MCF 10A (cell line): ENCODE measurements at regions not wholly inside any gene's neighbourhood (a gene's known extent, or its start where the extent isn't known, plus 50 kb on each side); places are given as distances from the start of the nearest gene placed in this dataset.

Source experiments
- BruUV-seq: library from RNA; stranded (reverse); fragments of 400-500 nt; replicated peaks from 2 replicates; lab custom pipeline; 2021; lab: Mats Ljungman, UMichigan
- CTCF ChIA-PET: fragments of 300-600 bp; sonication (Branson Sonifier 250); formaldehyde crosslinking; extraction: SDS; loops from one replicate; lab custom pipeline; 2021; ENCODE audit warnings: antibody characterized with exemption, inconsistent platforms; lab: Yijun Ruan, JAX
- POLR2A ChIA-PET: fragments of 300-600, 350-650 bp; sonication (Branson Sonifier 250); formaldehyde crosslinking; extraction: SDS; loops from one replicate; lab custom pipeline; 2020; ENCODE audit warnings: antibody characterized with exemption, inconsistent platforms; lab: Yijun Ruan, JAX
- DNase-seq: peaks from one replicate; pipeline ENCODE4 v3.0.0-alpha.2; 2018; ENCODE audit not compliant: unreplicated experiment
- H3K27ac Mint-ChIP-seq: one replicate; pipeline ENCODE4 v1.8.0; 2022; ENCODE audit warnings: mild to moderate bottlenecking, low read depth, mixed read lengths; ENCODE audit not compliant: unreplicated experiment
- H3K27me3 Mint-ChIP-seq: one replicate; pipeline ENCODE4 v1.8.0; 2022; ENCODE audit warnings: mixed read lengths; ENCODE audit not compliant: insufficient read depth, unreplicated experiment
- H3K36me3 Mint-ChIP-seq: one replicate; pipeline ENCODE4 v1.8.0; 2022; ENCODE audit warnings: mild to moderate bottlenecking, moderate library complexity, mixed read lengths; ENCODE audit not compliant: insufficient read depth, unreplicated experiment
- H3K4me1 Mint-ChIP-seq: one replicate; pipeline ENCODE4 v1.8.0; 2022; ENCODE audit warnings: mixed read lengths; ENCODE audit not compliant: insufficient read depth, unreplicated experiment
- H3K4me3 Mint-ChIP-seq: one replicate; pipeline ENCODE4 v1.8.0; 2022; ENCODE audit warnings: mild to moderate bottlenecking, moderate library complexity, mixed read lengths; ENCODE audit not compliant: unreplicated experiment
- H3K9me3 Mint-ChIP-seq: one replicate; pipeline ENCODE4 v1.8.0; 2022; ENCODE audit warnings: mixed read lengths; ENCODE audit not compliant: unreplicated experiment
- CTCF ChIP-seq: fragments of 200-600 bp; IDR thresholded peaks from one replicate; pipeline ENCODE4 v1.8.0; 2022; ENCODE audit warnings: antibody characterized with exemption, mild to moderate bottlenecking; ENCODE audit not compliant: unreplicated experiment
- intact Hi-C: fragments of 100-400 bp; cut with micrococcal nuclease; formaldehyde crosslinking; loops from 2 replicates; pipeline ENCODE4 v1.14.1; 2022

DNA sequence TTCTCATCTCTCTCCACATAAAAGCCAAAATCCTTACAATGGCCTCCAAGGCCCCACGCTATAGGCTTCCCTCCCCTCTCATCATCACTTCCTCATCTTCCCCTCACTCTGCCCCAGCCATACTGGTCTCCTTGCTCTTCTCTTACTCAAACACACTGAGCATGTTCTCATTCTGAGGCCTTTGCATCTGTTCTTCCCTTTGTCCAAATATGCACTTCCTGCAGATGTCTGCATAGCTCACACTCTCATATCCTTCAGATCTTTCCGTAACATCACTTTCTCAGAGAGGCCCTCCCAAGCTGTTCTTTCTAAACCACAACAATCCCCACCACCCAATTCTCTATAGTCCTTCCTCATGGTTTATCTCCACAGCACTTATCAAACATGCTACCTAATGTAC is 284.1 kb downstream of the HHIPL2 start:
- ChIA-PET CTCF (interaction anchor here (0.5 to 2.4 kb wide), 6 partner anchors 10 to 75 kb away, joined by 3 to 8 read pairs (median 4); no protein-coding TSS in a partner anchor), POLR2A (interaction anchor here (1.0 kb wide), 1 partner anchor 12 kb away, joined by 3 read pairs; no protein-coding TSS in a partner anchor)
- intact Hi-C loops, result no loop called here
- DNase-seq, result no peak
- no peak overlapping the region for H3K4me3 Mint-ChIP-seq
- H3K4me1 Mint-ChIP-seq, result no peaks in the 10 kb centered on the region
- BruUV-seq, result no TSS peak
- no peaks in the 10 kb centered on the region for H3K36me3 Mint-ChIP-seq
- no peak for TF ChIP-seq CTCF
- H3K27me3 Mint-ChIP-seq, result no peaks in the 10 kb centered on the region
- H3K9me3 Mint-ChIP-seq, result no peaks in the 10 kb centered on the region
- H3K27ac Mint-ChIP-seq, result no peak overlapping the region

DNA sequence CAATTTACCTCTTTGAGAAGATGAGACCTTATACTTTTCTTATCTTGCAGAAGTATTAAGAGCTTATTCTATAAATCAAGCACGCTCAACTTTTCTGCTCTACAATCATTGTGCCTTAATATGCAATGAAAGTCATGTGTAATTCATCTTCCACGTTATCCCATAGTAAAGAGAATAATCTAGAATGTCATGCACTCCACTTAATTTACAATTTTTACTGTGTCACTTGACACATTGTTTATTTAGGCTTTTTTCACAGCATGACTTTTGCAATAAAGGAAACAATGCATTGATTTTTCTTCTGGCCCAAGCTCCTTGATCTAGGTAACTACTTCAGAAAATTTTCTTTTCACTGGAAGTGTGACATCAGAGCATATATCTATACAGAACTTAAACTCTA is 290.9 kb downstream of the HHIPL2 start:
- ChIA-PET POLR2A (interaction anchor here (0.7 to 1.2 kb wide), 4 partner anchors 16 to 531 kb away, joined by 3 to 6 read pairs (median 4); no protein-coding TSS in a partner anchor), CTCF (interaction anchor here (0.6 to 1.2 kb wide), 2 partner anchors 9 to 925 kb away, joined by 4 to 6 read pairs; no protein-coding TSS in a partner anchor)
- no peak for TF ChIP-seq CTCF
- no peak for DNase-seq
- Mint-ChIP-seq H3K27ac (no peak overlapping the region), H3K36me3 (no peaks in the 10 kb centered on the region), H3K9me3 (no peaks in the 10 kb centered on the region), H3K4me3 (no peak overlapping the region), H3K4me1 (no peaks in the 10 kb centered on the region), H3K27me3 (no peaks in the 10 kb centered on the region)
- intact Hi-C loops, result no loop called here
- BruUV-seq, result no TSS peak

DNA sequence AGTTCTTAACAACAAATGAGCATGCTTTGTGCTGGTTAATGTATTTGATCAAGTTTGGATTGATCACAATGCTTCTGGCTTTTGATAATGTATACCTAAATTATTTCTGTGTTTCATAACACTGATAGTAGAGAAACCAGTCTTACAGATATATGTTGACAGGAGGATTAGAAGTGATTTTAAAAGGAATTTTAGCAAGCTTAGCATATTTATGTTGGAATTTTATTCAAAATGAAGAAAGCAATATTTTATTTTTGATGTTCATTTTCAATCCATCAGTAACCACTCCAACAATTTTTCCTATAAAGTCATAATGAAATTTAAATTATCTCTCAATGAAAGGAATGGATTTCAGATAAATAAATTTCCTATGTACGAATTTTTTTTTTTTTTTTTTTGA is 291.8 kb downstream of the HHIPL2 start:
- no peaks in the 10 kb centered on the region for H3K9me3 Mint-ChIP-seq
- H3K4me1 Mint-ChIP-seq, result no peaks in the 10 kb centered on the region
- H3K27ac Mint-ChIP-seq, result no peak overlapping the region
- BruUV-seq, result no TSS peak
- CTCF ChIA-PET, result no interaction called here
- POLR2A ChIA-PET, result interaction anchor here (0.6 to 0.7 kb wide), 2 partner anchors 17 to 20 kb away, joined by 4 to 5 read pairs; no protein-coding TSS in a partner anchor
- no peaks in the 10 kb centered on the region for H3K36me3 Mint-ChIP-seq
- no peak overlapping the region for H3K4me3 Mint-ChIP-seq
- DNase-seq, result no peak
- no peak for TF ChIP-seq CTCF
- intact Hi-C loops, result no loop called here
- no peaks in the 10 kb centered on the region for H3K27me3 Mint-ChIP-seq

- H3K4me3 Mint-ChIP-seq, result no peak overlapping the region
- no peaks in the 10 kb centered on the region for H3K36me3 Mint-ChIP-seq
- no peaks in the 10 kb centered on the region for H3K9me3 Mint-ChIP-seq
- no TSS peak for BruUV-seq
- H3K27me3 Mint-ChIP-seq, result no peaks in the 10 kb centered on the region
- H3K4me1 Mint-ChIP-seq, result no peaks in the 10 kb centered on the region
- POLR2A ChIA-PET, result no interaction called here
- intact Hi-C loops, result no loop called here
- CTCF ChIA-PET, result interaction anchor here (1.5 kb wide), 1 partner anchor 203 kb away, joined by 3 read pairs; no protein-coding TSS in a partner anchor
- DNase-seq, result no peak
- no peak overlapping the region for H3K27ac Mint-ChIP-seq
- no peak for TF ChIP-seq CTCF
These were observed 295.1 kb downstream of the HHIPL2 start for GRCh38 chr1:222252788-222253187.
